ENCODE measurements at regions not wholly inside any gene's neighbourhood (a gene's known extent, or its start where the extent isn't known, plus 50 kb on each side); places are given as distances from the start of the nearest gene placed in this dataset.

- TF ChIP-seq CTCF (conservative IDR thresholded peaks at IDR 0.05) (no peak), ZFX (IDR thresholded peaks at IDR 0.05) (no peak)
Observed at GRCh38 chr17:12328204-12328603, 307.5 kb downstream of the MAP2K4 start.

Data from C4-2B (cell line).